ENCODE measurements at regions not wholly inside any gene's neighbourhood (a gene's known extent, or its start where the extent isn't known, plus 50 kb on each side); places are given as distances from the start of the nearest gene placed in this dataset.

DNA sequence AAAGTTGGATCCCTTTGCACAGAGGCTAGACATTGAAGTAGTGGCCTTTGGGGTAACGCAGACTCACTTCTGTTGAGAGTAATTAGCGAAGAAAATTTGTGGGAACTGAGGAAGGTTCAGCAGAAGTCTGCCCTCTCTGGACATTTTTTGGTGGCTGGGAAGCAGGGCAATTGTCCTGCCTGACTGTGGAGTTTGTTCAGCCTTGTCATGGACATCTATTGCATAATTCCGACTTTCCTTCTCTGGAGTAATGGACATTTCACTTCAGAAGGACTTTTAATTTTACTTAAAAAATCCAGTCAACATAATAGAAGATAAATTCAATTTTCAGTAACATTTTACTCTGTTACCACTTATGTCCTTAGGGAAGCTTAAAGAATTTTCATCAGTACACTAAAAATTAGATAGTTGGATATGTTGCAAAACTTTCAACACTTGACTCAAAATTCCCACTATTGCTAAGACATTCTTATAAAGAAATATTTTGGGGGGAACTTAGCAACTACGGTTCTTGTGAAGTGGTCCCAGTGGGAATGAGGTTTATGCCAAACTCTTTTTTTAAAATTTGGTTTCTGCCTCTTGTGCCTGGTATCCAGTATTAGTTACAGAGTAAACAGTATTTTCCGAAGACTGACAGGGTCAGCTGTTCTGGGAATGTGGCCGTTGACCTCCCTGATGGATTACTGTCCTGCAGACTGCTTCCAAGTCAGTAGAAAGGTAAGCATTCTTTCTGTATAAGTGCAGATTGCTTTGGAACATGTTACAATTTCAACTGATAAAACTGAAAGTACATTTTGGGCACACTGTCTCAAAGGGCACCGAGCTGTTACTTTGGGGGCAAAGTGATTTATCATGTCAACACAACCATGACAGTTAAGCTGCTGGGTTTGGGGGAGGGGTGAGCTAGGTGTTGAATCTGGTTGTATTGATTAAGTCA, 100.6 kb upstream of the MLIP start:
- no peak for DNase-seq (ENCODE audit: low spot score)

DNA sequence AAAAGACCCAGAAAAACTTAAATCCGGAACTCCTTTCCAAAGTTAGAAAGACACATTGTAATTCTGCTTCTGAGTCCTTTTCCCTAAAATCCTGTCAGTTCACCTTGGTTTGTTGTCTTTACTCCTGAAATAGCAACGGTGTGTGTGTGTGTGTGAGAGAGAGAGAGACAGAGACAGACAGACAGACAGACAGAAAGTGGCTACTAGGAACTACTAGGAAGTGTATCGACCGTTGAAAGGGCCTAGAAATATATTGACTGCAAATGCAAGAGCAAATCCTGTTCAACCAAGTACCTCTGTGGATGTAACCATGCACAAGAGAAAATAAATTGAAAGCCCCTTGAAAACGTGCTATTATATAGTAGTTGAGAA, 100.0 kb upstream of the MLIP start:
- no peak for DNase-seq (ENCODE audit: low spot score)

- no peak for DNase-seq (ENCODE audit: low spot score)
These were observed 97.3 kb upstream of the MLIP start for GRCh38 chr6:54013966-54014365.

GRCh38 chr6:54014440-54014839, 96.8 kb upstream of the MLIP start:
- no peak for DNase-seq (ENCODE audit: low spot score)

- DNase-seq (ENCODE audit: low spot score) = no peak
These were observed 93.4 kb upstream of the MLIP start for GRCh38 chr6:54017877-54018276.

DNA sequence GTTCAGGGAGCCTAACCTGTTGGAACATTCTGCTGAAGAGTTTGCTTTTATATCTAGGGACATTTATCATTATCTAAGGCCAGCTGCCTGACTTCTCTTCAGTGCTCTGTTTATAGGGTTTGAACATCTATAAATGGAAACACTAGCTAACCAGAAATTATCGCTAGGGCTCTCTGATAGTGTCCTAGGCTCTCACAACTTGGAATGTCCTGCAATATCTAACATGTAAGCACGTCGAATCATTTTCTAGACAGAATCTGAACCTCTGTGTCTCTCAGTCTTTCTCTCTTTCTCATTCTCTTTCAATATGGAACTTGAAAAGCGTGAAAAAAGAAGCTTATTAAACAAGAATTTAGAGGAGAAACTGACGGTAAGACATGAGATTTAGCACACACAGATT, 92.5 kb upstream of the MLIP start:
- DNase-seq (ENCODE audit: low spot score) = no peak

DNA sequence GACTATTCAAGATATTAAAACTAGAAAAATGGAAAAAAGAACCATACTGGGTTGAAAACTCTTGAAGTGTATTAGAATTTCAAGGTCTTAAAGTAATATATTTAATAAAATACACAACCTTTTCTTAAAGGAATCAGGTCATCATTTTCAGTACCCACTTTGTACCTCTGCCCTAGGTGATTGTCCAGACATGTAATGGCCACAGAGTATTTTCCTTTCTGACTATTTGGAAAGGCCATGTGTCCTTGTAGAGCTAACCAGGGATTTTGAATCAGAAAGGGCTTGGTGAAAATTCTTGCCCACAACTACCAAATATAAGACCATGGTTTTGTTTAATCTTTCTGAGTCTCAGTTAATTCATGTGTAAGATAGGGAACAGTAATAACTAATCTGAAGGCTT, 91.4 kb upstream of the MLIP start:
- DNase-seq (ENCODE audit: low spot score) = no peak

DNA sequence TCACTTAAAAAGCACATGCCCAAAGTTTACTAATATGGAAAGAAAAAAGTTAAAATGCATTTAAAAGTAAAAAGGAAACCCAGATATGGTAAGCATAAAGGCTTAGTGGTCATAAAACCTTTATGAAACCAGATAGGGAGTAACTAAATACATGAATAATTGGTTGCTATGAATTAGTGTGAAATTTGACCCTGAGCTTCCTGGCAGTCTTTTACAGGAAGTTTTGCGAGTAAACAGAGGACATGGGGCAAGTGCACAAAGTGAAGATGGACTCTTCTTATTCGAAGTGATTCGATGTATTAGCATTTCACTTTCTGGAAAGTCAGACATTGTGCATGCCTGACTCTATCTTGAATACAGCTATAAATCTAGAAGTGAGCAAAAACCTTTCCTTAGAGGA, 90.9 kb upstream of the MLIP start:
- DNase-seq (ENCODE audit: low spot score) = no peak

DNA sequence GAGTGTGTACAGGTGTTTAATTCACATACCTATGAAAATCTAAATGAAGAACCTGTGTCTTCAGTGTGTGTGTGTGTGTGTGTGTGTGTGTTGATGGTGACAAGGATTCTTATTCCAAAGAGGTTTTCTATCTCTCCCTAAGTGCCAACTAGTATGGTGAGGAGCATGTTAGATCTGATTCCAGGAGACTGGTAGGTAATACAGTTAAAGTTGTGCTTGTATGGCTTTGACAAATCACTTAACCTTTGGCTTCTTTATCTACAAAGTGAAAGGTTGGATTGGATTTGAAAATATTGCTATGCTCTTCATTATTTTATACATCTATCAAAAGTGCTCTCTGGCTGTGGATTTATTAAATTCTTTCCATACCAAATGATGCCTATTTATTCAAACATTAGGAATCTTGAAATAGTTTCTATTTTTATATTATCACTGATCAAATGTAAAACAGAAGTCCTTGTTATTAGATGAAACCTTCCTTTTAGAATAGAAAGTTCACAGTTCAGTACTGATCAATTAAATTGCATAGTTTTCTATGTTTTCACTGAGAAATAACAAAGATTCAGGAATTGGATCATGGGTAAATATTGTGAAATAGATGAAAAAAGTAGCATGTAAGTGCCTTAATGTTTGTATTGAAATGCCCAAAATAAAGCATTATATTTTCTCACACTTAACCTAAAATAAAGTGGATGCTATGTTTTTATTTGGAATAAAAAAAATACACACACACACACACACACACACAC, 84.4 kb upstream of the MLIP start:
- DNase-seq (ENCODE audit: low spot score) = no peak

GRCh38 chr6:54028170-54028569, 83.1 kb upstream of the MLIP start:
- no peak for DNase-seq (ENCODE audit: low spot score)

DNA sequence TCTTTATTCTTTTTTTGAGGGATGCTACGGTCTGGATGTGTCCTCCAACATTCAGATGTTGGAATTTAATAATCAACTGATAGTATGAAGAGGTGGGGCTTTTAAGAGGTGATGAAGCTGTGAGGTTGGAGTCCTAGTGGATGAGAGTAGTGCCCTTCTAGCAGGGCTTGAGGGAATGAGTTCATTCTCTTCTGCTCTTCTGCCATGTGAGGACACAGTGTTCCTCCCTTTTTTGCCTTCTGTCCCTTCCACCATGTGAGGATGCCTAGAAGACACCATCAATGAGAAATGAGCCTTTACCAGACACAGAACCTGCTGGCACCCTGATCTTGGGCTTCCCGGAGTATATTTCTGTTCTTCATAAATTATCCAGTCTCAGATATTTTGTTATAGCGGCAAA, 82.1 kb upstream of the MLIP start:
- no peak for DNase-seq (ENCODE audit: low spot score)

DNA sequence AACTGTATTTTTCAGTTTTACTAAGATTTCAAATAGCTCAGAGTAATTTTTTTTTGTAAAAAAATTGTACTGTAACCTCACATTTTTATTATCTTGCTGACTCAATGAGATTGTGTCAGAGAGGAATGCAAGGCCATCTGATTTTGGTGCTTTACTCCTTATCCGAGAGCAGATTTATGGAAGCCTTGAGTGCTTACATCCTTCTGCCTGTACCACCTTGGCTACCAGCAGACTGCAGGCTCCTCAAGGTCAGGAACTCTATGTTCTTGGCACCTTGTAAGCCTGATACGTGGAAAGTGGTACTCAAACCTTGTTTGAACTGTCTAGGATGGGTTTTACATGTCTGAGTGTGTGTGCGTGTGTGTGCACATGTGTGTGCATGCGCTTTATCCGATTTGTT, 80.1 kb upstream of the MLIP start:
- DNase-seq (ENCODE audit: low spot score) = no peak

DNA sequence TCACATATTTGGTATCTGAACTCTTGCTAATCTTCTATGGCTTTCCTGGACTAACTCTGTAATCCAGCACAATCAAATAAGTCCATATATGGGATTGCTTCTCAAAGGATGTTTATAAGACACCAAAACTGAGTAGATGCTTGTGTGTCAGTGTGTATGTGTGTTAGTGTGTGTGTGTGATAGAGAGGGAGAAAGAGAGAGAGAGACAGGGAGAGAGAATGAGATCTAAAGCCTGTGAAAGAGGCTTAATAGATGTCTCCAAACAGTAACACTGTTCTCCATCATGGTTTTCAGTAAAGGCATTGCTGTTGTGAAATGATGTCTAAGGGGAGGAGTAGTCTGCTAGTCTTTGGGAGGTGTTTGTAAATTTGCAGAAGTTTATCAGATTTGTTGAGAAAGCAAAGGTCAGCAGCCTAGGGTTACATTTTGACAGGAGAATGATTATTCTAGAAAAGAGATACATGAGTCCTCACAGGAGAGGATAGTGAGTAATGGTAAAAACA, 73.9 kb upstream of the MLIP start:
- no peak for DNase-seq (ENCODE audit: low spot score)

GRCh38 chr6:54040545-54040944, 70.7 kb upstream of the MLIP start:
- DNase-seq (ENCODE audit: low spot score) = no peak

GRCh38 chr6:54041239-54041638, 70.0 kb upstream of the MLIP start:
- no peak for DNase-seq (ENCODE audit: low spot score)

DNA sequence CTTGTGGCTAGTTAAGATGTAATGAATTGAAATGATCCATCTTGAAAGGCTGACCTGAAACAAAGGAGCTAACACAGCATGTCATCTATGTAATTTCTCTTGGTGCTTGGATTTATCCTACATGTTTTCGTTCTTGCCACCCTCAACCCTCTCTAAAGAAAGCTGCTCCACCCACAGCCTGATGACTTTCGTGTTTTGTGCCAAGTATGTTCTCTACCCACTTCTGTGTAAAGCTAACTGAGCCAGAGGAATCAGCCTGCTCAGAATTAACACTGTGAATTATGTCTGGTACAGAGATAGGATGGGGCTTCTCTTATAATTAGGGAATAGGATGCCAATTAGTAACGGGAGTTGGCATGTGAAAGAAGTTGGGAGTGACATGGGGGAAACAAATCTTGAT, 67.9 kb upstream of the MLIP start:
- DNase-seq (ENCODE audit: low spot score) = no peak

DNA sequence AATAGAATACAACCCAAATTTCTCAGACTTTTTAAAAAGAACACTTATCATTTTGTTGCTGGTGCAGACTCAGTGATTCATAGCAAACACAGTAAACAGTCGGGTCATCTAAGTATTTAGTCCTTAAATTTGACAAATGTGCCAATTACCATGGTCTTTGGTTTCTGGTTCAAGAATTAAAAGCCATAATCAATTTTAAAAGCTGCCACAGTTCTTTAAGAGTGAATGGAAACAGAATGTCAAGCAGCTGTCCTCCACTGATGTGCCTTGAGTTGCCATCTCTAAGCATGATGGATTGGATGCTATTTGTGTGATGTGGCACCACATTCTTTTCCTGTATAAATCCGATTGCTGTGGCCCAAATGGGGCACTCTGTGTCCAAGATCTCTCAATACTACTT, 67.2 kb upstream of the MLIP start:
- no peak for DNase-seq (ENCODE audit: low spot score)

- no peak for DNase-seq (ENCODE audit: low spot score)
These were observed 62.5 kb upstream of the MLIP start for GRCh38 chr6:54048782-54049181.

DNA sequence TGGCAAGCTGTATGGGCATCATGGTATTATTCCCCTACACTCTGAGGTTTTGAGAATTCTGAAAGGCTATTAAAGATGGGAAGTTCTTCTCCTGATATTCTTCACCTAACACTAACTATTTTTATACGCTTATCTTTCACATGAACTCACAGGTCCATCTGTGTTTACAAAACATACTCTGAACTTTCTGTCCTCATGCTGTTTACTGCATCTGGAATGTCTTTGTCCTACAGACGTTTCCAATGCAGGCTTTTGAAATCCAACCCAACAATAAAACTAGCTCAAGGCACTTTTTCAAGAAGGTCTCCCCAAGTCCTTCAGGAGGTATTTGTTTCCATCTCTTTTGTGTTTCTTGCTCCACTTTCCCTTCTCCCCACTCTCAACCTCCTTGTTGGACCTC, 60.5 kb upstream of the MLIP start:
- no peak for DNase-seq (ENCODE audit: low spot score)

DNA sequence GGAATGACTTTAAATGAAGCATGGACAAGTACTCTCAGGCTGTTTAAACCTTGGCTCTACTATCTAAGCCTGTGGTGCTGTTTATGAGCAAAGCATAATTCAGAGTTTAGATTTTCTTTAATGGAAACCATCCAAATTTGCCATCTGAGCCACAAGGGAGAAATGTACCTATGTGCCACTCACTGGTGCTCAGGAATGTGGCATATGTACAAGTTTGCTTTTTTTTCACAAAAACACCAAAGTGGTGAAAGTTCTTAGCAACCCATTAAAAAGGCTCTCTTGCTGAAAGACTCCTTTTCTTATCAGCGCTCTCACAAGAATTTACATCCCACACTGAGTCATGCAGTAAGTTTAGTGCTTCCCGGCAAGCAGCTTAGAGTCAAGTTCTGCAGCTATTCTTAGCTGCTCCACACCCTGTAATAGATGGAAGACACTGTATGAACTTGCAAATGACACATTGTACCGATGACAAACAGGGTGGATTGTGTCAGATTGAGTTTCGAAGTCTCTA, 57.3 kb upstream of the MLIP start:
- no peak for DNase-seq (ENCODE audit: low spot score)

DNA sequence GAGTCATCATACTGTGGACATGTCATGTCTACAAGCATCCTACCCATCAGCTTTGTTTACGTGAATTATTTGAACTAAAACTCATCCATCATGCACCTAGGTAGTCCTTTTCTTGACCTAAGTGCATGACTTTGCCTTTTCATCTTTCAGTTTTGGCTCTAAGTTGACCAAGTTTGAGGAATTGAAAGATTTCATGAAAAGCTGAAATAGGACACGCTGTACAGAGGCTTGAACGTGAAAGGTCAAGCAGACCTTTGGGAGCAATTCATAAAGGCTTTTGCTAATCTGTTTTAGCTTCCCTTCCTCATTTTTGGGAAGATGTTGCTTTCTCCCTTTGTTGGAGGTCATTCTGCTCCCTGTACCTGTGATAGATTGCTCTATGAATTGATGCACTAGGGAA, 55.1 kb upstream of the MLIP start:
- no peak for DNase-seq (ENCODE audit: low spot score)

DNA sequence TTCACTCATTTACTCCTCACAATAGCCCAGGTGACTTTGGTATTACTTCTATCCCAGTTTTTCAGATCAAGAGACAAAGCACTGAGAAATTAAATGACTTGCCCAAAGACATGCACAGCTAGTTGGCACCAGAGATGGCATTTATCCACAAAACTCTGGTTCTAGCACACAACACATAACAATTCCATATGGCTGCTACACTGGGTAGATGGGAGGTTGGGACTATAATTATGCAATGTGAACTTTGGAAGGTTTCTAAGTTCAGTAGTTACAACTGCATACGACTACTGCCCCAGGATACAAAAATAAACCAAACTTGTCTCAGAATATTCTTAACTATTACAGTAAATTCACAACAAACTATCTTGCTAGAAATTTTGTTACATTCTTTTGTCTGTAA, 54.2 kb upstream of the MLIP start:
- no peak for DNase-seq (ENCODE audit: low spot score)

DNA sequence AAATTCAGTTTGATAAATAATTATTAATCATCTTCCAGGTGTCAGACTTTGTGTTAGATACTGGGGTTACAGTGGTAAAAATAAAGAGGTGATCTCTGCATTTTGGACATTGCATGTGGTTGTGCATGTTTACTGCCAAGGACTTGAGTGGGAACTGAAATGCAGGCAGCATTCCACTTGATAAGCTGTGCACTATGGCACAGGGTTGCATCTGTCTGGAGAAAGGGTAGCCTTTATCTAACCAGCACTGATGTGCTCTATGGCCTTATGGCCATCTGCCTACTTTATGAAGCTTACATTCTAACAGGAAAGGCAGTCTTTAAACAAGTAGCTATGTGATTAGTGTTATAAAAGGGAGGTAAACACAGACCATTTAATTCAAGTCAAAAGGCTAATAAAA, 53.0 kb upstream of the MLIP start:
- no peak for DNase-seq (ENCODE audit: low spot score)

Measured in CD4-positive, alpha-beta T cell treated with Interleukin-15 for 4 hours (primary cell).